Right kidney (tissue), 1 donor: ENCODE measurements at regions not wholly inside any gene's neighbourhood (a gene's known extent, or its start where the extent isn't known, plus 50 kb on each side); places are given as distances from the start of the nearest gene placed in this dataset.
"Not testable (repeated sequence)": the region's sequence is repeated elsewhere in the genome, so short reads cannot be mapped to it uniquely, and the experiment has no call there.

Experiments
- DNase-seq: peaks from one replicate; pipeline ENCODE4 v3.0.0-alpha.2; 2016

GRCh38 chr4:187603093-187604025 is 392.2 kb upstream of the ZFP42 start:
- DNase-seq = no peak

GRCh38 chr4:187604984-187605383 is 390.6 kb upstream of the ZFP42 start:
- DNase-seq = no peak

GRCh38 chr4:187606581-187606980 is 389.0 kb upstream of the ZFP42 start:
- DNase-seq = no peak

GRCh38 chr4:187608001-187608421 is 387.6 kb upstream of the ZFP42 start:
- DNase-seq = no peak

GRCh38 chr4:187612301-187612700 is 383.3 kb upstream of the ZFP42 start:
- no peak for DNase-seq

- DNase-seq = no peak
Observed at GRCh38 chr4:187613089-187613839, 382.3 kb upstream of the ZFP42 start.

GRCh38 chr4:187615972-187616371 is 379.6 kb upstream of the ZFP42 start:
- no peak for DNase-seq

GRCh38 chr4:187617113-187617512 is 378.5 kb upstream of the ZFP42 start:
- DNase-seq = no peak

GRCh38 chr4:187618701-187619281 is 376.8 kb upstream of the ZFP42 start:
- DNase-seq = no peak

- DNase-seq = no peak
Observed at GRCh38 chr4:187619319-187619718, 376.3 kb upstream of the ZFP42 start.

- no peak for DNase-seq
Observed at GRCh38 chr4:187632260-187632995, 363.1 kb upstream of the ZFP42 start.

- no peak for DNase-seq
Observed at GRCh38 chr4:187633245-187633644, 362.3 kb upstream of the ZFP42 start.

GRCh38 chr4:187656959-187657358 is 338.6 kb upstream of the ZFP42 start:
- no peak for DNase-seq

GRCh38 chr4:187663076-187663475 is 332.5 kb upstream of the ZFP42 start:
- DNase-seq = no peak

- DNase-seq = no peak
Observed at GRCh38 chr4:187664011-187664410, 331.6 kb upstream of the ZFP42 start.

GRCh38 chr4:187665086-187665485 is 330.5 kb upstream of the ZFP42 start:
- no peak for DNase-seq

- no peak for DNase-seq
Observed at GRCh38 chr4:187666034-187666433, 329.5 kb upstream of the ZFP42 start.

- peak; percentile 22 for DNase-seq
Observed at GRCh38 chr4:187666697-187667494, 328.7 kb upstream of the ZFP42 start.

- DNase-seq = no peak
Observed at GRCh38 chr4:187668526-187669082, 327.0 kb upstream of the ZFP42 start.

GRCh38 chr4:187671521-187671920 is 324.1 kb upstream of the ZFP42 start:
- not testable (repeated sequence) for DNase-seq

- DNase-seq = not testable (repeated sequence)
Observed at GRCh38 chr4:187671958-187672357, 323.6 kb upstream of the ZFP42 start.
